ENCODE measurements at regions not wholly inside any gene's neighbourhood (a gene's known extent, or its start where the extent isn't known, plus 50 kb on each side); places are given as distances from the start of the nearest gene placed in this dataset.

- no peak for DNase-seq
- Histone ChIP-seq H3K27ac (no peak overlapping the region), H3K4me3 (replicated peaks in 1 of 3) (no peak overlapping the region), H3K36me3 (no peaks in the 10 kb centered on the region), H3K4me1 (no peaks in the 10 kb centered on the region), H3K27me3 (no peaks in the 10 kb centered on the region), H3K9me3 (no peaks in the 10 kb centered on the region)
- 93 to 98% methylated on average over 1 of the region's 1 CpG for WGBS, 2 donors
- intact Hi-C loops (cut with DNase I): no loop called here
- TF ChIP-seq CTCF (IDR thresholded peaks at IDR 0.05): no peak
- TF ChIP-seq POLR2A (IDR thresholded peaks at IDR 0.05): no peak
Measured at GRCh38 chr12:77777274-77777673, 53.4 kb upstream of the NAV3 start.

- DNase-seq: no peak
- no peak for TF ChIP-seq POLR2A (IDR thresholded peaks at IDR 0.05)
- TF ChIP-seq CTCF (IDR thresholded peaks at IDR 0.05): no peak
- H3K4me1 ChIP-seq: no peaks in the 10 kb centered on the region
- H3K27ac ChIP-seq: no peak overlapping the region
- intact Hi-C loops (cut with DNase I): no loop called here
- H3K27me3 ChIP-seq: no peaks in the 10 kb centered on the region
- no peak overlapping the region for H3K4me3 ChIP-seq (replicated peaks in 1 of 3)
- 74 to 80% methylated on average over 5 of the region's 5 CpGs for WGBS, 2 donors
- no peaks in the 10 kb centered on the region for H3K9me3 ChIP-seq
- no peaks in the 10 kb centered on the region for H3K36me3 ChIP-seq
Measured at GRCh38 chr12:77774761-77775160, 55.9 kb upstream of the NAV3 start.

GRCh38 chr12:77772676-77773298 is 57.9 kb upstream of the NAV3 start:
- TF ChIP-seq CTCF (IDR thresholded peaks at IDR 0.05): no peak
- no peak for TF ChIP-seq POLR2A (IDR thresholded peaks at IDR 0.05)
- Histone ChIP-seq H3K36me3 (no peaks in the 10 kb centered on the region), H3K27ac (no peak overlapping the region), H3K9me3 (no peaks in the 10 kb centered on the region), H3K4me3 (replicated peaks in 1 of 3) (no peak overlapping the region), H3K4me1 (no peaks in the 10 kb centered on the region), H3K27me3 (no peaks in the 10 kb centered on the region)
- DNase-seq: no peak
- 86 to 87% methylated on average over 6 of the region's 6 CpGs for WGBS, 2 donors
- intact Hi-C loops (cut with DNase I): no loop called here

- 67 to 88% methylated on average over 1 of the region's 1 CpG for WGBS, 2 donors
Measured at GRCh38 chr12:77768558-77768957, 62.1 kb upstream of the NAV3 start.

More at GRCh38 chr12:77768558-77768957, 62.1 kb upstream of the NAV3 start:
- no peak for DNase-seq
- Histone ChIP-seq H3K36me3 (no peaks in the 10 kb centered on the region), H3K4me3 (replicated peaks in 1 of 3) (no peak overlapping the region), H3K27me3 (no peaks in the 10 kb centered on the region), H3K9me3 (no peaks in the 10 kb centered on the region), H3K4me1 (no peaks in the 10 kb centered on the region), H3K27ac (no peak overlapping the region)
- TF ChIP-seq CTCF (IDR thresholded peaks at IDR 0.05) (no peak), POLR2A (IDR thresholded peaks at IDR 0.05) (no peak)
- intact Hi-C loops (cut with DNase I): no loop called here

Data from thyroid gland (tissue), 4 donors.